ENCODE measurements at regions not wholly inside any gene's neighbourhood (a gene's known extent, or its start where the extent isn't known, plus 50 kb on each side); places are given as distances from the start of the nearest gene placed in this dataset.

- TF ChIP-seq, protein P1, sequence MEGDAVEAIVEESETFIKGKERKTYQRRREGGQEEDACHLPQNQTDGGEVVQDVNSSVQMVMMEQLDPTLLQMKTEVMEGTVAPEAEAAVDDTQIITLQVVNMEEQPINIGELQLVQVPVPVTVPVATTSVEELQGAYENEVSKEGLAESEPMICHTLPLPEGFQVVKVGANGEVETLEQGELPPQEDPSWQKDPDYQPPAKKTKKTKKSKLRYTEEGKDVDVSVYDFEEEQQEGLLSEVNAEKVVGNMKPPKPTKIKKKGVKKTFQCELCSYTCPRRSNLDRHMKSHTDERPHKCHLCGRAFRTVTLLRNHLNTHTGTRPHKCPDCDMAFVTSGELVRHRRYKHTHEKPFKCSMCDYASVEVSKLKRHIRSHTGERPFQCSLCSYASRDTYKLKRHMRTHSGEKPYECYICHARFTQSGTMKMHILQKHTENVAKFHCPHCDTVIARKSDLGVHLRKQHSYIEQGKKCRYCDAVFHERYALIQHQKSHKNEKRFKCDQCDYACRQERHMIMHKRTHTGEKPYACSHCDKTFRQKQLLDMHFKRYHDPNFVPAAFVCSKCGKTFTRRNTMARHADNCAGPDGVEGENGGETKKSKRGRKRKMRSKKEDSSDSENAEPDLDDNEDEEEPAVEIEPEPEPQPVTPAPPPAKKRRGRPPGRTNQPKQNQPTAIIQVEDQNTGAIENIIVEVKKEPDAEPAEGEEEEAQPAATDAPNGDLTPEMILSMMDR (IDR thresholded peaks at IDR 0.05) = no peak
- no peak for TF ChIP-seq POLR2A (IDR thresholded peaks at IDR 0.05)
Measured at GRCh38 chr18:39761273-39761672, 2193.8 kb upstream of the PIK3C3 start.
